ENCODE measurements at regions not wholly inside any gene's neighbourhood (a gene's known extent, or its start where the extent isn't known, plus 50 kb on each side); places are given as distances from the start of the nearest gene placed in this dataset.

GRCh38 chr2:120921457-120921856 is 185.8 kb downstream of the GLI2 start:
- no peak for DNase-seq

- DNase-seq, result no peak
These were observed 187.1 kb downstream of the GLI2 start for GRCh38 chr2:120922571-120923332.

GRCh38 chr2:120923426-120923825 is 187.8 kb downstream of the GLI2 start:
- DNase-seq, result no peak

GRCh38 chr2:120924924-120925323 is 189.3 kb downstream of the GLI2 start:
- no peak for DNase-seq

GRCh38 chr2:120926463-120927264 is 191.0 kb downstream of the GLI2 start:
- no peak for DNase-seq

DNA sequence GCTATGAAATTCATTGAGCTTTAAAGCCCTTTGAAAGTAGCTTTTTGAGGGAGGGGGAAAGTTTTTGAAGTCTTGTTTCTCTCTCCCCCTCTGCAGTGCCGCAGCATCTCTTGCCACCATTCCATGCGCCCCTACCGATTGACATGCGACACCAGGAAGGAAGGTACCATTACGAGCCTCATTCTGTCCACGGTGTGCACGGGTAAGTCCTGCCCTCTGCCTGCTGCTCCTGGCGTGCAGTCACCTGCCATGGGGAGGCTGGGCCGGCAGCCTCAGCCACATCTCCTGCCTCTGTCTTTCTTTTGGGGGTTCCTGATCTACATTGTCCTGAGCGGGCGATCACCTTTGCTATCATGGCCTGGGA is 191.6 kb downstream of the GLI2 start:
- no peak for DNase-seq

GRCh38 chr2:120929829-120930228 is 194.2 kb downstream of the GLI2 start:
- no peak for DNase-seq

DNA sequence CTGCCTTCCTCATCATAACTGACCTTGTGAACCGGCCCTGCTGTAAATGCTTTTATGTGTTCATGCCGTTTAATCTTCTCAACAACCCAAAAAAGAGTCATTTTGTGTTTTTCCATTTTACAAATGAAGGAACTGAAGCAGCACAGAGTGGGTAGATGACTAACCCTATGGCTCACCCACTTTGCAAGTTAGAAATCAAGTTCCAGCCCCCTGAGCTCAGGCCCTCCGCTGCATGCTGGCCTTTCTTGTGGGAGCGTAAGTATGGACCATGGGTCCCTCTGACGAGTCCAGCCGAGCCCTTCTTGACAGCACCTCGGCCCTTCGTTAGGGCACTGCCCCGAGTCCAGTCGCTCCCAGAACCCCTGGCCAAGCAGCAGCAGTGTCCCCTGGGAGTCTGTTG is 194.6 kb downstream of the GLI2 start:
- DNase-seq, result no peak

DNA sequence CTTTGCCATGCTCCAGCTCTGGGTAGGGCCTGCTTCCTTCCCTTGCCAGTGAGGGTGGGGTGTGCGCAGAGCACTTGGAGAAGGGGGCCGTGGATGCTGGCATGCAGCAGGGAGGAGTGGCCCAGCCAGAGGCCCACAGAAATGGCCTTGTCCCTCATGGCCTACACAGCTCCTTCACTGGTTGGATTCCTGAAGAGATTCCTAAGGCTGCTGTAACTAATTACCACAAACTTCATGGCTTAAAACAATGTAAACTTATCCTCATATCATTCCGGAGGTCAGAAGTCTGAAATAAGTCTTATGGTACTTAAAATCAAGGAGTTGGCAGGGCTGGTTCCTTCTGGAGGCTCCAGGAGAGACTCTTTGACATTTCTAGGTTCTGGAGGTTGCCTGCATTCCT is 195.2 kb downstream of the GLI2 start:
- DNase-seq, result no peak

- DNase-seq, result no peak
These were observed 196.8 kb downstream of the GLI2 start for GRCh38 chr2:120932472-120932871.

DNA sequence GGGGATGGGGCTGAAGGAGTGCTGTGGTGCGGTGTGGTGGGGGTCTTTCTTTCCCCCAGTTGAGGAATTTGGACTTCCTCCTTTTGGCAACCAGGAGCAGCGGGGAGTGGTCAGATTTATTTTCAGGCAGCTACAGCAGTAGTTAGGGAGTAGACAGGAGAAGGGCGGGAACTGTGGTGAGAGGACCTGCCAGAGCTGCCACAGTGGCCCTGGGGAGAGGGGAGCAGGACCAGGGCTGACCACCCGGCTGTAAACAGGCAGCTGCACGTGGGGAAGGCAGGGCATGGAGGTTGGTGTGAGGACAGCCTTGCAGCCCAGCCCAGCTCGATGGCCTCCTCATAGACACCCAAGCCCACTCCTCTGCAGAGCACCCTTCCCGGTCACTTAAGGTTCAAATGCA is 197.2 kb downstream of the GLI2 start:
- no peak for DNase-seq

DNA sequence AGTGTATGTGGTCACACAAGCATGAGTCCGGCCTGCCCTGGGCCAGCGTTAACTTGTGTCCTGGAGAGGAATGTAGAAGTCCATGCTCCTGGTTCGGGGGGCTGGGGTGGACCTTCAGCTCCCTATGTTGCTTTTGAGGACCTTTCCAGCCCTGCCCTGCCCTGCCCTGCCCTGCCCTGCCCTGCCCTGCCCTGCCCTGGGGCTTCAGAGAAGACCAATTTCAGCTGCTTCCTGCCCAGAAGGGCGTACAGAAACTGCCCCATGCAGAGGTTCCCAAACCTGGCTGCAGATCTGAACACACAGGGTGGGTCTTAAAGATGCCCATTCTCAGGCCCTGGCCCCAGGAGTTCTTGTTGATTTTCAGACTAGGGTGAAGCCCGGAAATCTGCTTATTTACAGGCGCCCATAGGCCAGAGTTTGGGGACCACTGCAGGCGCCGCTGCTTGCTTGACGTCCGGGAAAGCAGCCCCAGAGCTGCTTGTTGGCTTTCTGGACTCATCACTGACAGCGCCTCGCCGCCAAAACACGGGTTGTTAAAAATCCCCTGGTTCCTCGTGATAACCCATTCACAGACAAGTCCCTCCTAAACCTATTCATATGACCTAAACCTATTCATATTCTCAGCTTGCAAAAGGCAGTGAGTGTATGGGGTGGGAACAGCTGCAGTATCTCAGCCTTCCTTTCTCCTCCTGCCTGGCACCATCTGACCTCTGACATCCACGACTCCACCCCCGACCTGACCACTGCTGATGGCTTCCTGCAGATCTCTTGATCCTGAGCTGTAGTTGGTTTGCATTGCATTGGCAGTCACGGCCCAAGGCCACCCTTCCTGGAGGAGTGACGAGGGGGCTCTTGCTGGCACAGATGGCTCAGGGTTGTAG is 198.3 kb downstream of the GLI2 start:
- DNase-seq, result no peak

GRCh38 chr2:120934574-120935338 is 199.1 kb downstream of the GLI2 start:
- no peak for DNase-seq

DNA sequence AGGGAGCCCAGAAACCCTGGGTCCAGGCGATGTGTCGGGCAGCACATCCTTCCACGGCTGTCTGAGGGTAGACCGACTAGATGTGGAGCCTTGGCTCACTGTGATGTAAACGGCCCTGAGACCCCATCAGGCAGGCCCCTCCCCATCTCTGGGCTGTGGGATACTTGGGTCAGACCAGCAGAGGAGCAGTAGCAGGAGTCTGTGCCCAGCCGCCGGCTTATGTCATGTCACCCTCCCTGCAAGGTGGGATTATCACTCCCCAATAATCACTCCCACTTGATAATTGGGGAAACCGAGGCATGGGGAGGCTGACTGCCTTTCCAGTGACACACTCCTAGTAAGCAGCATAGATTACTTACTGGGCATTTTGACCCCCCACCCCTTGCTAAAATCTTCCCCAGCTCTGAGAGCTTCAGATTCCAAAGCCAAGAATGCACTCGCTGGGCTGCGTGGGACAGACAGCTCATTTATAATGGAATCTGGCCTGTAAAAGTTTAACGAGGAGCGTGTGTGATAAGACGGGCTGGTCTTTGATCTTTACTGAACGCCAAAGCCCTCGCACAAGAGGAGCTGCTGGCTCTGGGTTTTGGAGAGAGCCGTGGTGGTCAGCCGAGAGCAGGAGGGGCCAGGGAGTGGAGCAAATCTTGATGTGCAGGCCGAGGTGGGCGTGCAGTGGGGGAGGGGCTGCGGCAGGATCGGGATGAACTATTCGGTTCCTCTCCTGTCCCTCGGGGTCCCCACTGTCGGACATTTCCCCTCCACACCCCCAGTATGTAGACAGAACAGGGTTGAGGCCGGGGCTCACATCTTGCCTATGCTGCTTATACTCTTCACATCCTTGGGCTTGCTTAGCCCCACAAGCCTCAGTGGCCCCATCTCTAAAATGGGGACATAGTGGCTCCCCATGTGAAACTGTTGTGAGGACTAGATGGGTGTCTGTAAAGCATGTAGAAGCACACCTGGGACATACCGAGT is 200.0 kb downstream of the GLI2 start:
- no peak for DNase-seq

DNA sequence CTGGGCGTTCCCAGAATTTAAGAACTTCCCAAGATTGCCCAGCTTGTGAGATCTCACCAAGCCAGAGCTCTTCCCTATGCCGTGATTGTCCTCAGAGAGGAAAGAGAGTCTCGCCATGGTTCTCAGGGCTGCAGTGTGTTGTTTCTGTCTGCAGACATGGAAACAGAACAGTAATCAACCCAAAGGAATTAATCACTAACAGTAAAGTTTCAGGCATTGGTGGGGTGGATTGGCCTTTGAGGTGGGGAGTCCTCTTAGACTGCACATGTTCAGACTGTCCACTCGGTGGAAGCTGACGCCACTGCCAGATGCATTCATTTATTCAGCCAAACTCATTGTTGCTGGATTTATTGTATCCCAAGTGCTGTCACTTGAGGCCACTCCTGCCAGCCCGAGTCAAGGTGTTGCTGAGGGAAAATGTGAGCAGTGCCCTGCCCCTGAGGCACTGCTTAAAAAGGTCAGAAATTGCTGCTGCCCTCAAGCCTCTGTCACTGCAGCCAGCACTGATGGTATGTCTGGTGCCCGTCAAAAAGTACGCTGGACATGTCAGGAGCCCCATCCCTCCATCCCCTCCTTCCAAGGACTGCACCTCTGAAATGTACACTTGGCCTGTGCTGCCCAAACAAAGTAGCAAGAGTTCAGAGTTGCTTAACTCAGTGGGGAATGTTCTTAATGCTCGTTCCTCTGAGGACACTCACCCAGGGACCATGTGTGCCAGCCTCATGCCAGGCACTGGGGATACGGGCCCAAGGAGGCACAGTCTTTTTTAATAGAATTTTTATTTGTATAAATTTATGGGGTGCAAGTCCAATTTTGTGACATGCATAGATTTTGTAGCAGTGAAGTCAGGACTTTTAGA is 201.0 kb downstream of the GLI2 start:
- no peak for DNase-seq

DNA sequence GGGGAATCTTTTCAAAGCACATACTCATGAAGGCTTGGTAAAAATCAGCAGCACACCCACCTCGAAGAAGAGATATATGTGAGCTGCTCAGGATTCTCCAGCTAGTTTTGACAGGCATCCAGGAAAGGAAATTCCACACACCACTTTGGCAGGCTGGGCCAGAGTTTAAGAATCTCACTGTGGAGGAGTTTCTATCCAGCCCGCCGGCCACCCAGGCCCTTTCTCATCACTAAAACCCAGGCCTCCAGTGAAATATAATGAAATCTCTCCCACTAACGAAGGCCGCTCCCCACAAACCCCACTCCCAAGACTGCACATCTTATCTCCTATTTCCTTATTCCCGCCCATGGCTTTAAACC is 202.0 kb downstream of the GLI2 start:
- DNase-seq, result no peak

DNA sequence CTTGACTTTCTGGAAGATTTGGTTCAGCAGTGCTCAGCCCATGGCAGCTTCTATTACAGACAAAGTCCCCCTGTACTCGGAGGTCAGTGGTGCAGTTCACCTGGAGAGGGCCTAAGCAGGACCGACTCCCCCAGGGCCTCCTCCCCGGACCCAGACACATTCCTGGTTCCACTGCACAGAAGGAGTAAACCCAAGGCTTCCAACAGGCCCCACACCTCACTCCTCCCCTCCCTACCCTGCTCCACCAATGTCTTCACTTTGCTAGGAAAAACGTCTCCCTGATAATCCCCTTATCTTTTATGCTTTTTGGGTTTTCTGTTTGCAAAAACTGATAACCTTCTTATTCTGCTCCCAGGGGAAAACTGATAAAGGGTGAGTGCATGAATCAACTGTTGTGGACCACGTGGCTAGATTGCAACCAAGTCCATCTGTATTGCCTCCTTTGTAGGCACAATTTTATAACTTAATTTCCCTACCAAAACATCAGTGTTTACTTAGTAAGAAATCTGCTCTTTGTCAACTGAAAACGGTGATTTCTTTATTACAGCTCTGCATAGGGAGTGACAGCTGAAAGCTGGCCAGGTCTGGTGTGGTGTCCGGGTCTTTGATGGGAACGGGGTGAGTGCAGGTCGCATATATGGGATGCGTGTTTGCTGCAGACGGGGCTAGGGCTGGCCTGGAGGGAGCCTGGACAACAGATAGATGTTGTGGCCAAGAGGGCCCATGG is 202.5 kb downstream of the GLI2 start:
- no peak for DNase-seq

- DNase-seq, result no peak
These were observed 204.1 kb downstream of the GLI2 start for GRCh38 chr2:120939595-120940318.

- DNase-seq, result no peak
These were observed 204.6 kb downstream of the GLI2 start for GRCh38 chr2:120940319-120940696.

Data from effector CD4-positive, alpha-beta T cell (primary cell).